ENCODE measurements at regions not wholly inside any gene's neighbourhood (a gene's known extent, or its start where the extent isn't known, plus 50 kb on each side); places are given as distances from the start of the nearest gene placed in this dataset.
A peak's percentile ranks its signal among the peaks of the same experiment; 100 is the strongest.
"Not testable (repeated sequence)": the region's sequence is repeated elsewhere in the genome, so short reads cannot be mapped to it uniquely, and the experiment has no call there.

DNA sequence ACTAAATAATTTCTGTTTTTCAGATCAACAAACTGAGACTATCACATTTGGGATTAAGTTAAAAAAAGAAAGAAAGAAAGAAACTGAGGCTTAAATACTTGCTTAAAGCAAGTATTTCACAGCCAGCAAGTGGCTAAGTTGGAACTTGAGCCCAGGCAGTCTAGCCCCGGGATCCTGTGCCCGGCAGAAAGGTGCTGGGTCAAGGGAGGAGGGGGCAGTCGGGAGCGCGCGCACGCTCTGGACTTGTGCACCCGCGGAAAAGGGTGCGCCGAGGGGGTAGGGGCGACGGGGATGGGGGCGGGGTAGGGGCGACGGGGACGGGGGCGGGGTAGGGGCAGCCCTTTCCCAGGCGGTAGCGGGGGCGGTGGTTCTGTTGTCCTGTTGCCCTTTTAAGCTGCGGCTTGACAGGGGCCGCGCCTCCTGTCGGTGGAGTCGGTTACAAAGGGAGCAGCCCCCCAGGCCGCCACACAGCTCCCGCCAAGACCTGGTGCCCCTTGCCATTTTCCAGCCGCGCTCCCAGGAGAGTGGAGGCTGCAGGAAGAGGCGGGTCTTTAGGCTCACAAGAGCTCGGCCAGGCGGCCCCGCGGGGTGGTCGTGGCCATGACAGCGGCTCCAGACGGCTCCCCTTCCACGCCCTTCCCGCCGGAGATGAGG lies 60.6 kb downstream of the GOLGA8T start:
- peak in 1 of 4 donors; percentile 4 for DNase-seq (ENCODE audit: low read depth in 4 of 4, low spot score in 3 of 4)

DNA sequence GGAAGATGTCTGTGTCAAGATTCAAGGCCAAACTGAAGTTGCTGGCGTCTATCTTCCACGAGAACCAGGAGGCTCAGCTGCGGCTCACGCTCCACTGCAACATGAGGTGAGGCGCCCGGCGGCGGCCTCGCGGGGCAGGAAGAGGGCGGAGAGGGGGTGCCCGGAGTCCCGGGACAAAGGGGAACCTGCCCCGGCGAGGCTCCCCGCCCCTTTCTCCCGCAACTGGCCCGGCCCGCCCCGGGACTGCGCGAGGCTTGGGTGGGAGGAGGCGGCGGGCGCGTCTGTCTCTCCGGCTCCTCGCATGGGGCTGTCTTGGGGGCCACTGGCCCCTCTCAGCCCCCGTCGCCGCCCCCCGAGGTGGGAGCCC lies 61.1 kb downstream of the GOLGA8T start:
- DNase-seq (ENCODE audit: low read depth in 4 of 4, low spot score in 3 of 4): peak in 2 of 4 donors; percentile 13 to 26

DNA sequence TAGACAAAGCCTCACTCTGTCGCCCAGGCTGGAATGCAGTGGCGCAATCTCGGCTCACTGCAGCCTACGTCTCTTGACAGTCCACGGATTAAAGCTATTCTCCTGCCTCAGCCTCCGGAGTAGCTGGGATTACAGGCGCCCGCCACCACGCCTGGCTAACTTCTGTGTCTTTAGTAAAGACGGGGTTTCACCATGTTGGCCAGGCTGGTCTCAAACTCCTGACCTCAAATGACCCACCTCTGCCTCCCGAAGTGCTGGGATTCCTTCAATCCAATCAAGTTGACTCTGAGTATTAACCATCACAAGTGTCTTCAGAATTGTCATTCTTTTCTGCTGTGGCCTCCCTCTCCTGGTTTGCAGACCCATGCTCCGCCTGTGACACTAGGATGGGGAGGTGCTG lies 61.9 kb downstream of the GOLGA8T start:
- DNase-seq (ENCODE audit: low read depth in 4 of 4, low spot score in 3 of 4): not testable (repeated sequence)

DNA sequence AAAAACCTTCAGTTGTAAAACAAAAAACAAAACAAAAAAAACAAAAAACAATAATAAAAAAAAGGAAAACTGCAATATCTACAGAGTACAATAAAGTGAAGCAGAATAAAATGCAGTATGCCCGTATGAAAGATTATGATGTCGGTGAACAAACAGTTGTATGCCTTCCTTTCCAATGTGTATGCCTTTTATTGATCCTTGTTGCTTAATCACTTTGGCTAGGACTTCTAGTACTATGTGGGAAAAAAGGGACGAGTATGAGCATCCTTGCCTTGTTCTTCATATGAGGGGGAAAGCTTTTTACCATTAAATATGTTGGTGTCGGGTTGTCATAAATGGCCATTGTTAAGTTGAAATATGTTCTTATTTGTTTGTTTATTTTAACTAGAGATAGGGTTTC lies 66.7 kb downstream of the GOLGA8T start:
- DNase-seq (ENCODE audit: low read depth in 4 of 4, low spot score in 3 of 4): not testable (repeated sequence)

DNA sequence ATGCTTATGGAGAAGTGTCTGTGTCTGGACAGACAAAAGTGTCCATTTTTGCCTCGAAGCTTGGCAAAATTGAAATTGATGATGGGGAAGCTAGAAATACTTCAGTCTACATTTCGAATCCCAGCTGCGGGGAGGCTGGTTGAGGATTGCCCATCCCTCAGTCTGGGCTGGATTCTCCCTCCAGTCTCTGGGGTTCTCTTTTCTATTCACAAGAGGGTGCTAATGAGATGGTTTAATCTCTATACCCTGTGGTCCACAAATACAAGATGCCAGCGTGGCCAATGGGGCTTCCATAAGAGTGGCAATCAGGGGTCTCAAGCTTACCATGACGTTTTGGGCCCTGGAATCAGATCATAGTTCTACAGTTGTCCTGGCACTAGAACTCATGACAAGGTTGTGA lies 78.9 kb downstream of the GOLGA8T start:
- not testable (repeated sequence) for DNase-seq (ENCODE audit: low read depth in 4 of 4, low spot score in 3 of 4)

DNA sequence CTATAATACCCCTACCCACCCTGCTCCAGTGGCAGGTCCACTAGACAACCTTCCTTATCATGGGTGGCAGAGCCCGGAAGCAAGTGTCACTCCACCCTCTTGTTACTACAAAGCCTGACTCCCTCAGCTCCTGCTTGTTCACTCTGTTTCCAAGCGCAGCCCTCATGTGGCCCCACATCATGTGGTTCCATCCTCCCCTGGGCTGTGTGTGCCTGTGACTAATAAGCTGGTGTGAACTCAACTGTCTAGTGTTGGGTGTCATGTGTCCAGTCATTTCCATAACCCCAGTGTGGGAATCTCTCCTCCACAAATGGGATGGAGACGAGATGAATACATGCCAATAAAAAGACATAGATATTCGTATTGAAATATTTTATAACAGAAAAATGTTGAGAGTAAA lies 87.0 kb downstream of the GOLGA8T start:
- not testable (repeated sequence) for DNase-seq (ENCODE audit: low read depth in 4 of 4, low spot score in 3 of 4)

DNA sequence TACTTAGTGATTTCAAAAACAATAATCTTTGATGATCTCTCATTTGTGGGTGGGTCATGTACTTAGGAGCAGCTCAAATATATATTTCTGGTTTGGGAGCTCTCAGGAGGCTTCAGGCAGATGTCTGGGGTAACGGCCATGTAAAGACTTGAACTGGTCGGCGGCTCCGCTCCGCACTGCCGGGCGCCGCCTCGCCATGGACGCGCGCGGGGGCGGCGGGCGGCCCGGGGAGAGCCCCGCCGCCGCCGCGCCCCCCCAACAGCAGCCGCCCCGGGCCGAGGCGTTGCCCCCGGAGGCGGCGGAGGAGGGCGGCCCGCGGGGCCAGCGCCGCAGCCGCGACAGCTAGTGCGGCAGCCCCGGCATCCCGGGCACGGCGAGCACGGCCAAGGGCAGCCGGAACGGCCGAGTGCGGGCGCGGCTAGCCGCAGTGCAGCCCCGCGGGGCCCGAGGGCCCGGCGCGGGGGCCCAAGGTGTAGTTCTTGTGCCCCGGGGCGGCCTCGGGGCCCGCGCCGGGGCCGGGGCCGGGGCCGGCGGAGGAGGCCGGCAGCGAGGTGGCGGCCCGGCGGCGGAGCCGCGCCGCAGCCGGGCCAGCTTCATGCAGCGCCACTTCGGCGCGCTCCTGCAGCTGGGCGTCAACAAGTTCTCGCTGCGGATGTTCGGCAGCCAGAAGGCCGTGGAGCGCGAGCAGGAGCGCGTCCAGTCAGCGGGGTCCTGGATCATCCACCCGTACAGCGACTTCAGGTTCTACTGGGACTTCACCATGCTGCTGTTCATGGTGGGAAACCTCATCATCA lies 88.1 kb downstream of the GOLGA8T start:
- DNase-seq (ENCODE audit: low read depth in 4 of 4, low spot score in 3 of 4): not testable (repeated sequence)

DNA sequence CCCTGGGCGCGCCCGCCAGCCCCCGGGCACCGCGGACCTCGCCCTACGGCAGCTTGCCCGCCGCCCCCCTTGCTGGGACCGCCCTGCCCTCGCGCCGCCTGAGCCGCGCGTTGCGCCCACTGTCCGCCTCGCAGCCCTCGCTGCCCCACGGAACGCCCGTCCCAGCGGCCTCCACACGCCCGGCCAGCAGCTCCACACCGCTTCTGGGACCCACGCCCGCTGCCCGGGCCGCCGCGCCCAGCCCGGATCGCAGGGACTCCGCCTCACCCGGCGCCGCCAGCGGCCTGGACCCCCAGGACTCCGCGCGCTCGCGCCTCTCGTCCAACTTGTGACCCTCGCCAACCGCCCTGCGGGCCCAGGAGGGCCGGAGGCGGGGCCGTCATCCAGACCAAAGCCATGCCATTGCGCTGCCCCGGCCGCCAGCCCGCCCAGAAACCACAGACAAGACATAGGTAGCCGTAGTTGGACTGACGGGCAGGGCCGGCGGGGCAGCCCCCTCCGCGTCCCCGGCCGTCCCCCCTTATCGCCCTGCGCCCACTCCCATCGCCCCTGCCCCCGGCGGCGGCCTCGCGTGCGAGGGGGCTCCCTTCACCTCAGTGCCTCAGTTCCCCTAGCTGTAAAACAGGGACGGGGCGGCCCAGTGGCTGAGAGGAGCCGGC lies 90.5 kb downstream of the GOLGA8T start:
- DNase-seq (ENCODE audit: low read depth in 4 of 4, low spot score in 3 of 4): not testable (repeated sequence)

DNA sequence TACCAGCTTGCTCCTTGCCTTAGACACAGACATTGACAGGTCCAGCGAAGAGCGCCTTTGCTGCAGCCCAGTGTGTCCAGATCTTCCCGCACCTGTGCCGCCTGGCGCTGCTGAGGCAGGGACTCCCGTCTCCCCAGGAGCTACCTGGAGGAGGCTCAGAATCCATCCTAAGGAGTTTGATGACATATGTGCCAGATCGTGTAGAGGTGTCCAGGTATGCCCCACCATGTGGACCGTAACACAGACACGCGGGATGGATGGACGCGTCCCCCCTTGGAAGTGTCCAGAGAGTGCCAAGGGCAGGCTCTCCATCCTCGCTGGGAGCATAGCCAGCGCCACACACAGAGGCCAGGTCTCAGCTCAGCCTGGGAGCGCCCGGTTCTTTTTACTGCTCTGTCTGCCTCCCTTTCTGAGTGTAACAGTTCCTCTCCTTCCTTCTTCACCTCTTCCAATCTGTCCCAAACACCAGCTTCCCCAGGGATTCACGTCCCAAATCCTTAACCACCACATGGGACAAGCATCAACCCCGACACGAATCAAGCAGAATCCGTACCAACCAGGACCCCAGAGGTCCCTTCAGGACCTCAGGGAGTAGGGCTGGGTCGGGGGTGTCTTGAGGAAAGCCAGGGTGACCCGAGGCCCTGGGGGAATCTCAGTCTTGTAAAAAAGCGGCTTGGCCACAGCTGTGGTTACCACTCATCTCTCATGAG lies 126.7 kb downstream of the GOLGA8T start:
- not testable (repeated sequence) for DNase-seq (ENCODE audit: low read depth in 4 of 4, low spot score in 3 of 4)

DNA sequence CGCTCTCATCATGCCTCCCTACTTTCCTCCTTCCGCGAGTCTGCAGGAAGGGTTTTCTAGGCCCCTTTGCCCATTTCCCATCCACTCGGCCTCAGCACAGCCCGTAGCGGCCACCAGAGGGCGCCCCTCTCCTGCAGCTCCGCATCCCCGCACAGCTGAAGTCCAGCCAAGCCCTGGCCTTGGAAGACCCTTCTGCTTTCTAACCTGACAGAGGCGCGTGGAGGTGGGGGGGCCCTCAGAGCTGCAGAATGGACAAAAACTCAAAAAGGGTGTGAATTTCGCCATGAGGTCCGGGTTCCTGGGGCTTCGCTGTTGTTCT lies 127.2 kb downstream of the GOLGA8T start:
- not testable (repeated sequence) for DNase-seq (ENCODE audit: low read depth in 4 of 4, low spot score in 3 of 4)

DNA sequence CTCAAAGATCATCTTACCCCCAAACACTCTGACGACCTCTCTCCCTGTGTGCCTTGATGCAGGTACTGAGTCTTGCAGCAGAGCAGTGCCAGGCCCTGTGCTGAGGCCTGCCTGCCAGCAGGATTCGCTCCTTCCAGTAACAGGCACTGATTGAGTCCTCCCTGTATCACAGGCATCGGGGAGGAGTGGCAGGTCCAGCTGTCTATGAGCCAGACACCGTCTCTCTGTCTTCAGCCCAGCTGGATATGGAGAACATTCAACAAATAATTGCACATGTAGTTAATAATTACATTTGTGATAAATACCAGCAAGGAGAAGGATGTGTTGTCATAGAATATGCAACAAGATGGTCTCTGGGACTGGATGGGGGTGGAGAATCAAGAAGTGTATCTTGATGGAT lies 129.1 kb downstream of the GOLGA8T start:
- DNase-seq (ENCODE audit: low read depth in 4 of 4, low spot score in 3 of 4): not testable (repeated sequence)

DNA sequence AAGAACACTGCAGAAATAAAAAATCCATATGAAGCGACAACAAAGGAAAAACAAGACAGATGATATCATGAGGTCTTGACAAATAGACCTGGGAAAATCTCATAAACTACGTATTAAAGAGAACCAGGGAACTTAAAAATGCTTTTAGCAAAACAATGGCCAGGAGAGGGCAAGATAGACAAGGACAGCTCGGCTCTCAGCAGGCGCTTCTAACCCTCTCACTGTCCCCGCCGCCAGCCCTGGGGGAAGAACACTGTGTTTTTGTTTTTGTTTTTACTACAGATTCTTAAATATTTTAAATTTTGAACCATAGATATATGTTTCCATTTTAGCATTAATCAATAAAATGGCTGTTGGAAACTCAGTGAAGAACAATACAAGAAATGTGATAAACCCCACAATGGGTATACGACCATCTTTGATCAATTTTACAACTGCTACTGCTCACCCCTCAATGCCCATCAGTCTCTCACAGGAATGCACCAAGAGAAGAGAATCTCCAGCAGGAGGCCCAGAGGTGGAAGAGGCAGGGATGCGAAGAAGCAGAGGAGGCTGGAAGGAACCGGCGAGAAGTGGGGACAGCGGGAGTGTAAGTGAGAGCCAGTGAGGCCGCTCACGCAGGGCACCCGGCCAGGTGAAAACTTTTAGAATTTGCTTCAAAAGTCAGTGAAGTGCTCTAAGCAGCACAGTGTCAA lies 98.0 kb downstream of the CHRFAM7A start:
- not testable (repeated sequence) for DNase-seq (ENCODE audit: low read depth in 4 of 4, low spot score in 3 of 4)

DNA sequence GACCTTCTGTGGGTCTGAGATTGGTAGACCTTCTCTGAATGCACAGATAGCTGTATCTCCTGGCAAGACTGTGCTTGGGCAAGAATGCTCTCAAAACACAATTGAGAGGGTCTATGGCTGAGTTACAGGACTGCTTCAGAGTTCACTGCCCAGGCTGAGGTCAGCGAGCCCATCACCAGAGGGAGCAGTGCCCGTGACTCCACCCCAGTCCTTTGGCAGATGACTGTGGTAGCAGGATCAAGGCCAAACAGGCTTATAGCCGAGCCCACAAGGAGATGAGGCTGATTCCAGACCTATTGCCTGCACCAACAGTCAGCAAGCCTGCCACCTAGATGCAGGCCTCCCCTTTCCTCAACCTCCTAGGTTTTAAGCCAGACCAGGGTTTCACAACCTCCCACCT lies 89.4 kb downstream of the CHRFAM7A start:
- not testable (repeated sequence) for DNase-seq (ENCODE audit: low read depth in 4 of 4, low spot score in 3 of 4)

Data from right renal pelvis (tissue), 4 donors.